H1 (cell line): ENCODE measurements at regions not wholly inside any gene's neighbourhood (a gene's known extent, or its start where the extent isn't known, plus 50 kb on each side); places are given as distances from the start of the nearest gene placed in this dataset.

ENCODE experiments used
- CHD1 ChIP-seq: IDR thresholded peaks from 2 replicates; pipeline ENCODE4 v1.6.1; 2012; ENCODE audit warnings: low read depth, low read length, improper control_type of control experiment
- CTCF ChIP-seq, 3 experiments: IDR thresholded peaks; 1 replicate in 2 of 3; 2 replicates in 1 of 3; pipeline versions ENCODE4 v1.5.1 to v1.6.1; 2011; ENCODE audit warnings: low read length in 3 of 3, mild to moderate bottlenecking in 3 of 3, inconsistent platforms in 2 of 3, low read depth in 1 of 3, moderate library complexity in 1 of 3; ENCODE audit not compliant: insufficient read depth in 1 of 3; ENCODE audit errors: control extremely low read depth in 1 of 3
- EGR1 ChIP-seq: IDR thresholded peaks from 2 replicates; pipeline ENCODE4 v1.6.1; 2011; ENCODE audit warnings: low read depth, low read length, borderline replicate concordance
- EP300 ChIP-seq, 2 experiments: IDR thresholded peaks; 1 replicate in 1 of 2; 2 replicates in 1 of 2; pipeline ENCODE4 v1.6.1; 2011 to 2012; ENCODE audit warnings: low read depth in 2 of 2, low read length in 2 of 2, mild to moderate bottlenecking in 2 of 2, borderline replicate concordance in 1 of 2, inconsistent platforms in 1 of 2, moderate library complexity in 1 of 2
- EZH2 ChIP-seq: fragments of 200-600 bp; sonication (generic); IDR thresholded peaks from 2 replicates; pipeline ENCODE4 v1.7.1; 2012; ENCODE audit warnings: low read depth, mild to moderate bottlenecking, moderate library complexity, low read length, inconsistent platforms; ENCODE audit not compliant: severe bottlenecking
- JUND ChIP-seq: IDR thresholded peaks from 2 replicates; pipeline ENCODE4 v1.6.1; 2011; ENCODE audit warnings: mild to moderate bottlenecking, improper control_type of control experiment, low read length
- POLR2A ChIP-seq, 2 experiments: IDR thresholded peaks; 1 replicate in 1 of 2; 2 replicates in 1 of 2; pipeline ENCODE4 v1.6.1; 2011; ENCODE audit warnings: low read depth in 2 of 2, low read length in 2 of 2, mild to moderate bottlenecking in 2 of 2; ENCODE audit errors: control extremely low read depth in 1 of 2
- RBBP5 ChIP-seq: IDR thresholded peaks from 2 replicates; pipeline ENCODE4 v1.7.1; 2012; ENCODE audit warnings: low read depth, mild to moderate bottlenecking, inconsistent platforms, low read length, moderate library complexity, borderline replicate concordance
- RNF2 ChIP-seq: fragments of 200-900, 300-1000 bp; sonication (generic); IDR thresholded peaks from 2 replicates; pipeline ENCODE4 v1.7.1; 2016; ENCODE audit warnings: borderline replicate concordance, low read depth, mild to moderate bottlenecking, antibody characterized with exemption, low read length; ENCODE audit not compliant: poor library complexity, severe bottlenecking; ENCODE audit errors: missing control alignments
- SIN3A ChIP-seq, 2 experiments: IDR thresholded peaks in 1 of 2; conservative IDR thresholded peaks in 1 of 2; 2 replicates each; pipeline ENCODE4 v1.6.1; 2011 to 2012; ENCODE audit warnings: low read length in 2 of 2, improper control_type of control experiment in 1 of 2, low read depth in 1 of 2, mild to moderate bottlenecking in 1 of 2
- SRF ChIP-seq: IDR thresholded peaks from 2 replicates; pipeline ENCODE4 v1.6.1; 2011; ENCODE audit warnings: mild to moderate bottlenecking, low read depth, low read length, moderate library complexity
- TAF1 ChIP-seq: IDR thresholded peaks from 2 replicates; pipeline ENCODE4 v1.6.1; 2011; ENCODE audit warnings: mild to moderate bottlenecking, low read depth, low read length
- TAF7 ChIP-seq: optimal IDR thresholded peaks from 2 replicates; pipeline ENCODE3; 2011; ENCODE audit warnings: low read depth, mild to moderate bottlenecking, inconsistent platforms, low read length, moderate library complexity, borderline replicate concordance
- YY1 ChIP-seq: IDR thresholded peaks from 2 replicates; pipeline ENCODE4 v1.6.1; 2011; ENCODE audit warnings: low read depth, mild to moderate bottlenecking, low read length

DNA sequence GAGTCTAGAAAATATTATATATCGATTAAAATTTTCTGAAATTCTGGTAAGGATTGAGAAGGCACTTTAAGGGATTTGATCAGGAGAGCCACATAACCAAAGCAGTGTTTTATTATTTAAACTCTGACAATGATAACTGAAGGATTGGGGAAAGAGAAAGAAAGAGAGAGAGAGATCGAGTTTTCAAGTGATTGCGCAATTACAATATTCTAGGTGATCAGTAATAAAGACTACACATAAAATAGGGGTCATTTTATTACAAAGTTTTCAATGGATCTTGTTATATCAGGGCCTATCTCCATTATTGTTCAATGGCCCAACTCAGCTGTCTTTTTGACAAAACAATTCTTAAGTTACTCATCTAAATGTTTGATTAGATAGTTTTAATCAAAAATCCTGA lies 541.5 kb upstream of the ZWINT start:
- no peak for TF ChIP-seq CTCF (IDR thresholded peaks at IDR 0.05; ENCODE audit: control extremely low read depth in 1 of 3, insufficient read depth in 1 of 3, low read depth in 1 of 3, low read length in 3 of 3)
- no peak for TF ChIP-seq POLR2A (IDR thresholded peaks at IDR 0.05; ENCODE audit: control extremely low read depth in 1 of 2, low read depth in 2 of 2, low read length in 2 of 2)
- no peak for TF ChIP-seq RBBP5
- no peak for TF ChIP-seq RNF2
- no peak for TF ChIP-seq SIN3A (conservative IDR thresholded peaks at IDR 0.05 in 1 of 2, IDR thresholded peaks at IDR 0.05 in 1 of 2; ENCODE audit: low read depth in 1 of 2, low read length in 2 of 2)
- no peak for TF ChIP-seq EP300 (IDR thresholded peaks at IDR 0.05; ENCODE audit: borderline replicate concordance in 1 of 2, low read depth in 2 of 2, low read length in 2 of 2)
- TF ChIP-seq EGR1, result no peak
- TF ChIP-seq JUND, result no peak
- no peak for TF ChIP-seq TAF1
- no peak for TF ChIP-seq SRF
- no peak for TF ChIP-seq EZH2
- TF ChIP-seq CHD1, result no peak
- no peak for TF ChIP-seq TAF7
- no peak for TF ChIP-seq YY1
